Natural killer cell (primary cell): ENCODE measurements at regions not wholly inside any gene's neighbourhood (a gene's known extent, or its start where the extent isn't known, plus 50 kb on each side); places are given as distances from the start of the nearest gene placed in this dataset.
"Not testable (repeated sequence)": the region's sequence is repeated elsewhere in the genome, so short reads cannot be mapped to it uniquely, and the experiment has no call there.

Experiments
- ATAC-seq, 3 donors: fragments of 150-1000 bp in 2 of 3; fragments of 200-7000 bp in 1 of 3; cut with Tn5 transposase; 1 replicate in 1 of 3; 2 replicates in 2 of 3; pipeline ENCODE4 v1.10.0; 2021; ENCODE audit warnings: mild to moderate bottlenecking in 2 of 3, moderate library complexity in 2 of 3
- DNase-seq, 2 donors: peaks; one replicate each; pipeline versions ENCODE4 v3.0.0 to v3.0.0-alpha.2; 2013 to 2021; ENCODE audit warnings: mixed read lengths in 1 of 2
- H3K27ac ChIP-seq: one replicate; pipeline ENCODE4 v1.5.1; 2013; ENCODE audit warnings: mild to moderate bottlenecking, low read length
- H3K27me3 ChIP-seq: one replicate; pipeline ENCODE4 v1.6.1; 2013; ENCODE audit warnings: low read length; ENCODE audit not compliant: control insufficient read depth, insufficient read depth
- H3K36me3 ChIP-seq: one replicate; pipeline ENCODE4 v1.6.1; 2013; ENCODE audit warnings: low read length; ENCODE audit not compliant: control insufficient read depth, insufficient read depth
- H3K4me1 ChIP-seq: one replicate; pipeline ENCODE4 v1.6.1; 2013; ENCODE audit warnings: low read length; ENCODE audit not compliant: control insufficient read depth, insufficient read depth
- H3K4me3 ChIP-seq: one replicate; pipeline ENCODE4 v1.5.1; 2013; ENCODE audit warnings: low read length
- H3K9me3 ChIP-seq: one replicate; pipeline ENCODE4 v1.6.1; 2013; ENCODE audit warnings: low read length; ENCODE audit not compliant: control insufficient read depth, insufficient read depth
- H3K27ac Mint-ChIP-seq, 2 donors: one replicate each; pipeline ENCODE4 v1.8.0; 2022; ENCODE audit warnings: mild to moderate bottlenecking in 2 of 2, mixed read lengths in 2 of 2, moderate library complexity in 1 of 2
- H3K27me3 Mint-ChIP-seq, 2 donors: one replicate each; pipeline ENCODE4 v1.8.0; 2022; ENCODE audit warnings: low read depth in 2 of 2, mixed read lengths in 2 of 2
- H3K36me3 Mint-ChIP-seq: one replicate; pipeline ENCODE4 v1.8.0; 2022; ENCODE audit warnings: mixed read lengths
- H3K4me1 Mint-ChIP-seq, 2 donors: one replicate each; pipeline ENCODE4 v1.8.0; 2022; ENCODE audit warnings: mixed read lengths in 2 of 2
- H3K4me3 Mint-ChIP-seq: one replicate; pipeline ENCODE4 v1.8.0; 2022; ENCODE audit warnings: mild to moderate bottlenecking, moderate library complexity, mixed read lengths
- H3K9me3 Mint-ChIP-seq, 2 donors: one replicate each; pipeline ENCODE4 v1.8.0; 2022; ENCODE audit warnings: mixed read lengths in 2 of 2
- CTCF ChIP-seq: fragments of 200-600 bp; IDR thresholded peaks from one replicate; pipeline ENCODE4 v1.8.0; 2022; ENCODE audit warnings: antibody characterized with exemption
- WGBS: methylation state at CpG from one replicate; pipeline ENCODE4 v1.1.7; 2013; ENCODE audit warnings: missing lambda C conversion rate; ENCODE audit not compliant: insufficient coverage; 5-methylcytosine and 5-hydroxymethylcytosine counted together
- intact Hi-C: fragments of 100-400 bp; cut with micrococcal nuclease; formaldehyde crosslinking; loops from one replicate; pipeline ENCODE4 v1.14.2; 2022

GRCh38 chr6:145099713-145100112, 635.6 kb downstream of the EPM2A start:
- no peak overlapping the region for H3K4me3 ChIP-seq
- H3K4me3 Mint-ChIP-seq, result no peak overlapping the region

GRCh38 chr6:145110109-145110508, 625.2 kb downstream of the EPM2A start:
- Mint-ChIP-seq H3K4me1 (no peaks in the 10 kb centered on the region), H3K9me3 (peaks cover 0 to 5% of the 10 kb centered on the region in 2 donors), H3K4me3 (no peak overlapping the region), H3K36me3 (no peaks in the 10 kb centered on the region), H3K27me3 (peaks cover 0 to 10% of the 10 kb centered on the region in 2 donors), H3K27ac (no peak overlapping the region)
- intact Hi-C loops, result no loop called here
- H3K27me3 ChIP-seq, result no peaks in the 10 kb centered on the region
- no peak overlapping the region for H3K4me3 ChIP-seq
- DNase-seq (no peak), ATAC-seq (no peak)
- no peak overlapping the region for H3K27ac ChIP-seq
- no peaks in the 10 kb centered on the region for H3K9me3 ChIP-seq
- 100% methylated on average over 1 of the region's 1 CpG for WGBS
- H3K4me1 ChIP-seq, result no peaks in the 10 kb centered on the region
- no peaks in the 10 kb centered on the region for H3K36me3 ChIP-seq
- no peak for TF ChIP-seq CTCF

More at GRCh38 chr6:145099713-145100112, 635.6 kb downstream of the EPM2A start:
- no peak for TF ChIP-seq CTCF
- 92% methylated on average over 1 of the region's 1 CpG for WGBS
- peaks cover 10% of the 10 kb centered on the region for H3K9me3 ChIP-seq
- Mint-ChIP-seq H3K9me3 (peaks cover 5 to 7% of the 10 kb centered on the region in 2 donors), H3K4me1 (no peaks in the 10 kb centered on the region), H3K27me3 (peaks cover 0 to 3% of the 10 kb centered on the region in 2 donors), H3K27ac (no peak overlapping the region), H3K36me3 (no peaks in the 10 kb centered on the region)
- ATAC-seq (no peak), DNase-seq (no peak)
- H3K36me3 ChIP-seq, result no peaks in the 10 kb centered on the region
- no peaks in the 10 kb centered on the region for H3K4me1 ChIP-seq
- no peak overlapping the region for H3K27ac ChIP-seq
- intact Hi-C loops, result no loop called here
- no peaks in the 10 kb centered on the region for H3K27me3 ChIP-seq

- H3K36me3 ChIP-seq, H3K4me1 ChIP-seq, H3K36me3 Mint-ChIP-seq, H3K27ac Mint-ChIP-seq, H3K4me1 Mint-ChIP-seq, ATAC-seq, DNase-seq, H3K9me3 ChIP-seq, H3K9me3 Mint-ChIP-seq, H3K27me3 ChIP-seq, H3K4me3 Mint-ChIP-seq, H3K4me3 ChIP-seq, H3K27ac ChIP-seq, intact Hi-C loops: not testable (repeated sequence)
- WGBS, result 90% methylated on average over 2 of the region's 2 CpGs
- H3K27me3 Mint-ChIP-seq, result peaks cover 0 to 10% of the 10 kb centered on the region in 2 donors
These were observed 623.9 kb downstream of the EPM2A start for GRCh38 chr6:145111407-145111806.

GRCh38 chr6:145112711-145113148, 622.6 kb downstream of the EPM2A start:
- WGBS, result 81% methylated on average over 7 of the region's 7 CpGs
- H3K9me3 ChIP-seq, result no peaks in the 10 kb centered on the region
- H3K4me3 ChIP-seq, result no peak overlapping the region
- TF ChIP-seq CTCF, result no peak
- H3K36me3 ChIP-seq, result no peaks in the 10 kb centered on the region
- Mint-ChIP-seq H3K9me3 (peaks cover 0 to 3% of the 10 kb centered on the region in 2 donors), H3K36me3 (no peaks in the 10 kb centered on the region), H3K4me3 (no peak overlapping the region), H3K27ac (no peak overlapping the region), H3K4me1 (no peaks in the 10 kb centered on the region), H3K27me3 (peaks cover 0 to 8% of the 10 kb centered on the region in 2 donors)
- DNase-seq (no peak), ATAC-seq (no peak)
- H3K27ac ChIP-seq, result no peak overlapping the region
- intact Hi-C loops, result no loop called here
- H3K4me1 ChIP-seq, result no peaks in the 10 kb centered on the region
- H3K27me3 ChIP-seq, result no peaks in the 10 kb centered on the region
